Effector CD8-positive, alpha-beta T cell (primary cell): ENCODE measurements at regions not wholly inside any gene's neighbourhood (a gene's known extent, or its start where the extent isn't known, plus 50 kb on each side); places are given as distances from the start of the nearest gene placed in this dataset.

Source experiments
- DNase-seq: peaks from one replicate; lab custom pipeline; 2025; lab: John Stamatoyannopoulos, UW

- DNase-seq = no peak
Observed at GRCh38 chr2:146037334-146037870, 1517.5 kb upstream of the ZEB2 start.

- DNase-seq = no peak
Observed at GRCh38 chr2:146031158-146031557, 1511.2 kb upstream of the ZEB2 start.

DNA sequence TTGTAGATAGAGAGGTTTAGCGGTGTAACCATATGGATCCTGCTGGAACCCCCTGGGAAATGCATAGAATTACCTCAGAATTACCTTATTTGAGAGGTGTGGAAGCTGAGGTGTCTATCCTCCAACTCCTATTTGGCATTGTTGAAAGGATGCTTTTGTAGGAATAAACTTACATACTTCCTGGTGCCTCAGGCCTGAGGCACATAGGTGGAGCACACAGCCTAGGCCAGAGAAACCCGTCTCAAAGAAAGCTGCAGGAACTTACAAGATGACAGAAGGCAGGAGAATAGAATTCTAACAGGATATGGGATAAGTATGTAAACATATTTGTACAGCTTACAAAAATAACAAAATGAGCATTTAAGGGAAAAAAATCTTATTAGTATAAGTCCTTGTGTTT is 1507.2 kb upstream of the ZEB2 start:
- no peak for DNase-seq

DNA sequence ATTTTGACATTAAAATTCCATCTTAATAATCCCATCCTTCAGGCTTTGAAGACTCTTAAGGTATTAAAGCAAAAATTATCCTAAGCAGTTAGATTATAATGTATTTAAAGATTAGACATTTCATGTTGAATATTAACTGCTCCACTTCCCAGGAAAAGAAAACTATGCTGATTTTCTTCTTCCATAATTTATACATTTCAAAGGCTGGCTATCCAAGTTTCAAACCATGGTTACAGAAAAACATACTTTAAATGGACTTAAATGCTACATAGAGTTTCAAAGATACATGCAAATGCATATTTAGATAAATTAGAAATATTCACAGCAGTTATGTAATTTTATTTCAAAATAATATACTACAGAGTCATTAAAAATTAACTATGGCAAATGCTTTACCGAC is 1505.6 kb upstream of the ZEB2 start:
- DNase-seq = no peak

GRCh38 chr2:146024212-146024743 is 1504.4 kb upstream of the ZEB2 start:
- no peak for DNase-seq

DNA sequence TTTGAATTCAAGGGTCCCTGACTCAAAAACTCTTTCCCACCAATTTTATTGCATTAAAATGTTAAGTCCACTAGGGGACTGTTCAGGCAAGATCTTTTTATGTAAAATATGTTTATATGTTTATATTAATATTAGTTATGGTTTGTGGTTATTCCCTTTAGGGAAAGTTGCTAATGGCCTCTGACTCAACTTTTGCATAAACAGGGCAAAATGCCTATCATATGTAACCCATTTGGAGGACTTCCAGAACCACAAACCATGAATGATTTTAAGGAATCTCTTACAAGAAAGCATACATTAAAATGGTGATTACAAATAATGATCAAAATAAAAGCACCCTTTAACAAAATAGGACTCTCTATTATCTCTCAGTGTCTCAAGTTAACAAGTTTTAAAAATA is 1484.5 kb upstream of the ZEB2 start:
- no peak for DNase-seq

DNA sequence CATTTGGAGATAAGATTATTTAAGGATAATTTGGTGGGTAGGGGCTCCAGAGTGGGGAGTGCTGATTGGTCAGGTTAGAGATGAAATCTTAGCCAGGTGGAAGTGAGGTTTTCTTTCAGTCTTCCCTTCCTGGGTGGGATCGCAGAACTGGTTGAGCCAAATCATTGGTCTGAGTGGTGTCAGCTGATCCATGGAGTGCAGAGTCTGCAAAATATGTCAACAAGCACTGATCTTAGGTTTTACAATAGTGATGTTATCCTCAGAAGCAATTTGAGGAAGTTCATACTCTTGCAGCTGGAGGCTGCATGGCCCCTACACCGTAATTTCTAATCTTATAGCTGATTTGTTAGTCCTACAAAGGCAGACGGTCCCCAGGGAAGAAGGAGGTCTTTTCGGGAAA is 1483.4 kb upstream of the ZEB2 start:
- no peak for DNase-seq

- DNase-seq = no peak
Observed at GRCh38 chr2:145994910-145995309, 1475.0 kb upstream of the ZEB2 start.

GRCh38 chr2:145992572-145992971 is 1472.7 kb upstream of the ZEB2 start:
- DNase-seq = no peak

GRCh38 chr2:145987793-145988192 is 1467.9 kb upstream of the ZEB2 start:
- no peak for DNase-seq

DNA sequence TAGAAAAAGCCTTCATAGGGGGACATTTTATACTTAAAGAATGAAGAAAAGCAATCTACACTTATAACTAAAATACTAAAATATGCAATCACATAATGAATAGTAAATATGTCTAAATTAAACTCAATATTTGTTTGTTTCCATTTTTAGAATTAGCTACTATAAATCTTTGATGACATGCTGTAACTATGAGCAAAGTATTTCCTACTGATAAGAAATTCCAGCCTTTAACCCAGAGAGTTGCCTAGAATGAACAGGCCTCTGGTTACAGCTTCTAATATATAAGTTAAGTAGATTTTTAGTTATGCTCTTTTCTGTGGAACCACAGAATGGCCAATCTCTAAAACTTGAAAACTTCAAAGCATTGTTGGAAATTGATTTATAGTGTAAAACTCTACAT is 1465.6 kb upstream of the ZEB2 start:
- DNase-seq = no peak

DNA sequence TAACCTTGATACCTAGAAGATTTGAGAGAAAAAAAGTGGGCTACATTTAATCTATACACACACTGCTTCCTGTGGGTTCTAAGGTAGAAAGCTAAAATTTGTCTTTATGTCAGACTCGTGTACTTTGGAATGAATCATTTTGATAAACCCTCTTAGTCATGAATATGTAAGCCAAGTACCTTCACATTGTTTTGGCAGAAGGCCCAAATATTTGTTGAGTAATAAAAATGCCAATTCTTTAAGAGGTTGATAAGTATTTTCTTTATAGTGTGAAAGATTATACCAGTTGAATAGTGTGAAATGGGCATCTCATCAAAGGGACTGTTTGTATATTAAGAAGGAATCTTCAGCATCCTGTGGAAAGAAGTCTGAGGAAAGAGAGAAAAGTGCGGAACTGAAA is 1464.7 kb upstream of the ZEB2 start:
- DNase-seq = no peak

- DNase-seq = no peak
Observed at GRCh38 chr2:145980318-145980717, 1460.4 kb upstream of the ZEB2 start.

GRCh38 chr2:145975406-145975805 is 1455.5 kb upstream of the ZEB2 start:
- DNase-seq = no peak

DNA sequence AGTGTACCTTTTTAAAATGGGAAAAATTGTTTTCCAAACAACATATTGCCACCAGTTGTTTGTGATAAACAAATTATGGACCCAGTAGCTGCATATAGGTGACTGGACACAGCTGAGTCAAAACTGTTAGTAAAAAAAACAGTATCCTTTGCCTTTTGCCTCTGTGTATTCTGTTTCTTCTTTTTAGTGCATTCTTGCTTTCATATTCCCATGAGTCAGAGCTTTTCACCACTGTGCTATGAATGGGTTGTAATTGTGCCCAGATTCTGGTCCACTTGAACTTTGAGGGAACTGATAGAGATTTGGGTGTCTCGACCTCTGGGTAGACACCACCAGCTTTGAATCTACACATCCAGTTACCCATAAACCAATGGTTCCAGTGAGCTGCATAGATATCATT is 1441.9 kb upstream of the ZEB2 start:
- no peak for DNase-seq

GRCh38 chr2:145960479-145961163 is 1440.7 kb upstream of the ZEB2 start:
- DNase-seq = no peak

DNA sequence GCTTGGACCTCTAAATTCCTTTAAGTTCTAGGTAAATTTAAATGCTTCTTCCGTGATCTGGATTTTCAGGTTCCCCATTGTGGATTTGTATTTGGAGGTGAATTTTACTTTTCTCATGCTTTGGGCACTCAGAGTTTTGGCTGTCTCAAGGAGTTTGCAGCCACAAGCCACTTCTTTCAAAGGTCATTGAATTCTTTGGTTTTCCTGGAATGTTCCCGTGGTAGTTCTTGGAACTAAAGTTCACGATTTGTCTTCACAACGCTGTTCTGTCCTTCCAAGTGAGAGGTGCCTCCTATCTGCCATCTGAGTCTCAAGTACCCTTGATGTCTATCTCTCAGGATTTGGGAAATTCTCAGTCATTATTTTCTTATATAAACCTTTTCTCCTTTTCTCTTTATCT is 1438.7 kb upstream of the ZEB2 start:
- no peak for DNase-seq

DNA sequence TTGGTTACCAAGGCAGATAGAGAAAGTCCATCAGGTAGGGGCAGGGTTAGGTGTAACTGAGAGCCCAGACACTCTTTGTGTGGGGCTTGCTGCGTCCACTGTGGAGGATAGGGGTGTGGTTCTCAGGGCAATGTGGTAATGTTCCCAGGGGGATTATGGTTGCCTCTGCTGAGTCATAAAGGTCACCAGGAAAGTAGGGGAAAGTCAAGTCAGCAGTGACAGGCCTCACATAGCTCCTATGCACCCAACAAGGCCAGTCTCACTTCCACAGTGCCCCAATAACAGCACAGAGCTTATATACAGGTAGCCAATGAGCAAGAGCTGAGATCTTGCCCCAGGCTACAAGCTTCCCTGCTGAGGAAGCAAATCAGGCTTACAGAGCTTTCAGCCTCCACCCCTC is 1438.0 kb upstream of the ZEB2 start:
- DNase-seq = no peak

DNA sequence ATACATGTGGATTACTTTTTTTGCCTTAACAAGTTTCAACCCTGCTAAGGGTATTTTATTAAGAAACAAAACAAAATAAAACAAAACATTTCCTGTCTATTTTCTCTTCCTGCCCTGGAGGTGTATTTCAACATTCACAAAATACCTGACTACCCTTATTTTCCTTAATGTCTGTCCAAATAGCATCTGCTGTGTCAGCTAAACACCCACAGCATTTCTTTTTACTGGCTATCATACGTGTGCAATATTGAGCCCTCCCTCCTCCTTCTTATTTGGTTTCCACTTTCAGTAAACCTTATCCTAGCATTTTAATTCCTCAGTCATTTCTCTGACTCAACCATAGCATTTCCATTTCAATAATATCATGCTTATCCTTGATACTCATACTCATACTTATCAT is 1420.0 kb upstream of the ZEB2 start:
- DNase-seq = no peak

- no peak for DNase-seq
Observed at GRCh38 chr2:145935016-145935415, 1415.1 kb upstream of the ZEB2 start.

DNA sequence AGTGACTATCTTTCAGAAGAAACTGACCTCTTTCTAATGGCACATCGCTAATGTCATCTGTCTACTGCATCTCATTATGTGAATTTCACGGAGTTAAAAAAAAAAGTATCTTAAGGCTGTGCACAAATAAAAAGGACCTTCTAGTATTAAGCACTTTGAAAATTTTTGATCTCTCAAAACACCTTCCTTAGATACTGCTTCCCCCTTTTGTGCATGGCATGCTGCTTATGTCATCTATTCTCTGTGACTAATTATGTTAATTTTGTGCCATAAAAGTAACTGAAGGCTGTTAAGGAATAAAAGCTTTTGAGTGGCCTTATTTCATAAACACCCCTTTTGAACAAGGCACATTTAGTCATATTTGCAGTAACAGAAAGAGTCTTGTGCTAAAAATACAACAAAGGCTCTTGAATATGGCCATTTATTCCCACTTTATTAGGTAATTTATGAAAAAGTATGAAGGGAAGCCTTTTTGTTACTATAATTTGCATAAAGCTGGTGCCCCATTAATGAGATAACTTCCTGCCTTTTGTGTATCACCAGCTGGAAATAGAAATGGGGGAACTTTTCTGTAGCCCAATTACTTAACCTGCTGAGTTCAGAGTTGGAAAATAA is 1412.0 kb upstream of the ZEB2 start:
- no peak for DNase-seq

DNA sequence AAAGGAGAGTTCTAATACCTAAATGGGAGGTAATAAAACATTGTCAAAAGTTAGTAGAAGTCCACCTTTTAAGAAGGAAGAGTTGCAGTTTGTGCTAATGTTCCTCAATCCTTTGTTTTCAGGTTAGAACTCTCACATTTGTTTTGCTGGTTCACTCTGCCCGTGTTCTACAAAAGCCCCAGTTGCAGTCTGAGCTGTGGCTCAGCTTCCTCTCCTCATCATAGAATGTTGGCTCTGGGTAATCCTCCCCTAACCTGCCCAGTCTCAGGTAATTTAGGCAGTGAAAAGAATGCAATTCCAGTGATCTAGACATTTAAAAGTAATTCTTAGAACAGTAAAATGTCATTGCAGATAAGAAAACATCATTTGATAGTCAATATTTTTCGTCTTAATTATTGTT is 1410.4 kb upstream of the ZEB2 start:
- no peak for DNase-seq

- no peak for DNase-seq
Observed at GRCh38 chr2:145927131-145927950, 1407.4 kb upstream of the ZEB2 start.
